ENCODE measurements at regions not wholly inside any gene's neighbourhood (a gene's known extent, or its start where the extent isn't known, plus 50 kb on each side); places are given as distances from the start of the nearest gene placed in this dataset.

DNA sequence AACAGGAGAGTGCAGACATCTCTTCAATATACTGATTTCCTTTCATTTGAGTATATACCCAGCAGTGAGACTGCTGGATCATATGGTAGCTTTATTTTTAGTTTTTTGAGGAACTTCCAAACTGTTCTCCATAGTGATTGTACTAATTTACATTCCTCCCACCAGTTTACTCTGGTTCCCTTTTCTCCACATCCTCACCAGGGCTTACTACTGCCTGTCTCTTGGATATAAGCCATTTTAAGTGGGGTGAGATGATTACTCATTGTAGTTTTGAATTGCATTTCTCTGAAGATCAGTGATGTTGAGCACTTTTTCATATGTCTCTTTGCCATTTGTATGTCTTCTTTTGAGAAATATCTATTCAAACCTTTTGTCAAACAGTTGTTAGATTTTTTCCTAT is 64.9 kb upstream of the HMGCLL1 start:
- Histone ChIP-seq H3K4me3 (no peak overlapping the region), H3K27ac (no peak overlapping the region)
- TF ChIP-seq, protein P1, sequence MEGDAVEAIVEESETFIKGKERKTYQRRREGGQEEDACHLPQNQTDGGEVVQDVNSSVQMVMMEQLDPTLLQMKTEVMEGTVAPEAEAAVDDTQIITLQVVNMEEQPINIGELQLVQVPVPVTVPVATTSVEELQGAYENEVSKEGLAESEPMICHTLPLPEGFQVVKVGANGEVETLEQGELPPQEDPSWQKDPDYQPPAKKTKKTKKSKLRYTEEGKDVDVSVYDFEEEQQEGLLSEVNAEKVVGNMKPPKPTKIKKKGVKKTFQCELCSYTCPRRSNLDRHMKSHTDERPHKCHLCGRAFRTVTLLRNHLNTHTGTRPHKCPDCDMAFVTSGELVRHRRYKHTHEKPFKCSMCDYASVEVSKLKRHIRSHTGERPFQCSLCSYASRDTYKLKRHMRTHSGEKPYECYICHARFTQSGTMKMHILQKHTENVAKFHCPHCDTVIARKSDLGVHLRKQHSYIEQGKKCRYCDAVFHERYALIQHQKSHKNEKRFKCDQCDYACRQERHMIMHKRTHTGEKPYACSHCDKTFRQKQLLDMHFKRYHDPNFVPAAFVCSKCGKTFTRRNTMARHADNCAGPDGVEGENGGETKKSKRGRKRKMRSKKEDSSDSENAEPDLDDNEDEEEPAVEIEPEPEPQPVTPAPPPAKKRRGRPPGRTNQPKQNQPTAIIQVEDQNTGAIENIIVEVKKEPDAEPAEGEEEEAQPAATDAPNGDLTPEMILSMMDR (IDR thresholded peaks at IDR 0.05) = no peak
- no peak for DNase-seq (ENCODE audit: low spot score)

GRCh38 chr6:55642366-55642765 is 63.4 kb upstream of the HMGCLL1 start:
- Histone ChIP-seq H3K4me3 (no peak overlapping the region), H3K27ac (no peak overlapping the region)
- DNase-seq (ENCODE audit: low spot score) = no peak
- TF ChIP-seq, protein P1 (IDR thresholded peaks at IDR 0.05) = no peak

DNA sequence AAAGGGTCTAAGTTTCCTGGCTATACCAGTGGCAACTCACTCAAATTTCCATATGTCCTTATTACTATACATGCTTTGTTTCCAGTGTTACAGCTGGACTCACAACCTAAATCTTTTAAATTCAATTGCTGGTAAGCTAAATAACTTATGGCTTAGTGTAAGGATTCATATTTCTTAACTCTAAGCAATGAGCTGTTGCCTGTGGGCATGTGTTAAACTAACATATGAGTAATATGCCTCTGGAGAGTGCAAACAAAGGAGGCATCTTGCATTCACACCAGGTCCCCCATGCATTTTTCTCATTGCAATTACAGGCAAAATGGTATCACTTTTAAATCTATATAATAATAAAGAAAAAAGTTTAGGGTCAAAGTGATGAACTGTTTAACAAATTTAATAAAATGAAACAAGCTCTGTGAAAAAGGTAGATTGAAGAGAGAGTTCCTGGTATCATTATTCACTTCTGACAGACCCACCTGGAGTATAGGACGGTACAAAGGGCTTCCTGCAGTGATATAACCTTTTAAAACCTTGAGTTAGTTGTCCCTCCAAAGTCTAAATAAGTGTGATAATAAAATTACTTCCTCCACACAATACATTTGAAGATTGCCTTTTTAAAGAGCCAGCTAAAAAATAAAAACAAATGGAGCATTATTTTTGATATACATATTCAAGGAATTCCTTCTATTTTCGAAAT is 57.6 kb upstream of the HMGCLL1 start:
- no peak overlapping the region for H3K27ac ChIP-seq
- DNase-seq (ENCODE audit: low spot score) = no peak
- no peak overlapping the region for H3K4me3 ChIP-seq
- TF ChIP-seq, protein P1 (IDR thresholded peaks at IDR 0.05) = no peak

GRCh38 chr6:55633471-55633870 is 54.5 kb upstream of the HMGCLL1 start:
- DNase-seq (ENCODE audit: low spot score) = no peak
- TF ChIP-seq, protein P1 (IDR thresholded peaks at IDR 0.05) = no peak
- H3K27ac ChIP-seq = no peak overlapping the region
- H3K4me3 ChIP-seq = no peak overlapping the region

DNA sequence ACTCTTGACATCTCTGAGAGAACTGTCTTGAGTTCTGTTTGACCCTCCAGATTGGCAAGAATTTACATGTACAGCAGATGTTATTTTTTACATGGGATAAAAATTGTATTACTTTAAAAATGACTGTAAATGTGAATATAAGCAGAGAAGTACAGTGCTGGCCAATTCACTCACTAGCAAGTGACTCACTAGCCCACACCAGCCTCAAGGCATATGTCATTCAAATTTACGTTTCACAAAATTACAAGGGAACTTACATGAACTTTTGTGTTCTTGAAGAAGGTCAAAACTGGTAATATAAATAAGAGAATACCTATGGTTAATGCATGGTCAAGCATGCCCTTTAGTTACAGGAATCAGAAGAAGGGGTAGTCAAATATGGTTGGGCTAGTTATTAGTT is 54.0 kb upstream of the HMGCLL1 start:
- TF ChIP-seq, protein P1 (IDR thresholded peaks at IDR 0.05) = no peak
- Histone ChIP-seq H3K4me3 (no peak overlapping the region), H3K27ac (no peak overlapping the region)
- no peak for DNase-seq (ENCODE audit: low spot score)
